T-helper 2 cell treated with Interferon-gamma antibody and Interleukin-4, amounts not matched to agents 5 μg/mL and 100 μg/mL, for 36 hours (primary cell): ENCODE measurements at regions not wholly inside any gene's neighbourhood (a gene's known extent, or its start where the extent isn't known, plus 50 kb on each side); places are given as distances from the start of the nearest gene placed in this dataset.

Source experiments
- DNase-seq: peaks from one replicate; pipeline ENCODE4 v3.0.0; 2021; ENCODE audit warnings: low spot score
- H3K27ac Mint-ChIP-seq: one replicate; pipeline ENCODE4 v1.8.0; 2021; ENCODE audit warnings: mild to moderate bottlenecking, mixed read lengths
- H3K27me3 Mint-ChIP-seq: one replicate; pipeline ENCODE4 v1.8.0; 2021; ENCODE audit warnings: low read depth, mixed read lengths
- H3K36me3 Mint-ChIP-seq: one replicate; pipeline ENCODE4 v1.8.0; 2021; ENCODE audit warnings: low read depth, mixed read lengths
- H3K4me1 Mint-ChIP-seq: one replicate; pipeline ENCODE4 v1.8.0; 2021; ENCODE audit warnings: low read depth, mixed read lengths
- H3K4me3 Mint-ChIP-seq: one replicate; pipeline ENCODE4 v1.8.0; 2022; ENCODE audit warnings: mild to moderate bottlenecking, moderate library complexity, mixed read lengths
- H3K9me3 Mint-ChIP-seq: one replicate; pipeline ENCODE4 v1.8.0; 2021; ENCODE audit warnings: mixed read lengths

- Mint-ChIP-seq H3K4me1 (no peaks in the 10 kb centered on the region), H3K27me3 (no peaks in the 10 kb centered on the region), H3K36me3 (no peaks in the 10 kb centered on the region), H3K9me3 (peaks cover 4% of the 10 kb centered on the region), H3K27ac (no peak overlapping the region), H3K4me3 (no peak overlapping the region)
- DNase-seq, result no peak
These were observed 170.6 kb downstream of the CCDC59 start for GRCh38 chr12:82187595-82187994.

- no peak for DNase-seq
- Mint-ChIP-seq H3K27me3 (no peaks in the 10 kb centered on the region), H3K4me3 (no peak overlapping the region), H3K9me3 (peaks cover 4% of the 10 kb centered on the region), H3K36me3 (no peaks in the 10 kb centered on the region), H3K27ac (no peak overlapping the region), H3K4me1 (no peaks in the 10 kb centered on the region)
These were observed 171.2 kb downstream of the CCDC59 start for GRCh38 chr12:82187011-82187410.

GRCh38 chr12:82186282-82186681, 171.9 kb downstream of the CCDC59 start:
- H3K27ac Mint-ChIP-seq, result no peak overlapping the region
- H3K4me1 Mint-ChIP-seq, result no peaks in the 10 kb centered on the region
- no peak for DNase-seq
- H3K27me3 Mint-ChIP-seq, result no peaks in the 10 kb centered on the region
- no peak overlapping the region for H3K4me3 Mint-ChIP-seq
- H3K9me3 Mint-ChIP-seq, result peaks cover 4% of the 10 kb centered on the region
- H3K36me3 Mint-ChIP-seq, result no peaks in the 10 kb centered on the region

- H3K27ac Mint-ChIP-seq, result no peak overlapping the region
- no peaks in the 10 kb centered on the region for H3K27me3 Mint-ChIP-seq
- no peak for DNase-seq
- H3K4me1 Mint-ChIP-seq, result no peaks in the 10 kb centered on the region
- H3K9me3 Mint-ChIP-seq, result peaks cover 4% of the 10 kb centered on the region
- no peaks in the 10 kb centered on the region for H3K36me3 Mint-ChIP-seq
- no peak overlapping the region for H3K4me3 Mint-ChIP-seq
These were observed 173.3 kb downstream of the CCDC59 start for GRCh38 chr12:82184844-82185243.

- no peaks in the 10 kb centered on the region for H3K27me3 Mint-ChIP-seq
- H3K4me3 Mint-ChIP-seq, result no peak overlapping the region
- H3K4me1 Mint-ChIP-seq, result no peaks in the 10 kb centered on the region
- no peak overlapping the region for H3K27ac Mint-ChIP-seq
- DNase-seq, result no peak
- H3K9me3 Mint-ChIP-seq, result peaks cover under 1% of the 10 kb centered on the region
- H3K36me3 Mint-ChIP-seq, result no peaks in the 10 kb centered on the region
These were observed 175.5 kb downstream of the CCDC59 start for GRCh38 chr12:82182601-82183190.

GRCh38 chr12:82176761-82177490, 181.3 kb downstream of the CCDC59 start:
- H3K4me3 Mint-ChIP-seq, result no peak overlapping the region
- no peaks in the 10 kb centered on the region for H3K9me3 Mint-ChIP-seq
- H3K4me1 Mint-ChIP-seq, result no peaks in the 10 kb centered on the region
- no peak for DNase-seq
- H3K27me3 Mint-ChIP-seq, result no peaks in the 10 kb centered on the region
- no peak overlapping the region for H3K27ac Mint-ChIP-seq
- H3K36me3 Mint-ChIP-seq, result no peaks in the 10 kb centered on the region

- no peak for DNase-seq
- Mint-ChIP-seq H3K36me3 (no peaks in the 10 kb centered on the region), H3K9me3 (no peaks in the 10 kb centered on the region), H3K27ac (no peak overlapping the region), H3K4me1 (no peaks in the 10 kb centered on the region), H3K4me3 (no peak overlapping the region), H3K27me3 (no peaks in the 10 kb centered on the region)
These were observed 182.2 kb downstream of the CCDC59 start for GRCh38 chr12:82176026-82176425.

GRCh38 chr12:82174936-82175335, 183.3 kb downstream of the CCDC59 start:
- H3K27me3 Mint-ChIP-seq, result no peaks in the 10 kb centered on the region
- no peaks in the 10 kb centered on the region for H3K4me1 Mint-ChIP-seq
- no peak overlapping the region for H3K27ac Mint-ChIP-seq
- H3K4me3 Mint-ChIP-seq, result no peak overlapping the region
- DNase-seq, result no peak
- no peaks in the 10 kb centered on the region for H3K9me3 Mint-ChIP-seq
- H3K36me3 Mint-ChIP-seq, result no peaks in the 10 kb centered on the region

GRCh38 chr12:82174383-82174782, 183.8 kb downstream of the CCDC59 start:
- DNase-seq, result no peak
- Mint-ChIP-seq H3K27ac (no peak overlapping the region), H3K4me3 (no peak overlapping the region), H3K9me3 (no peaks in the 10 kb centered on the region), H3K27me3 (no peaks in the 10 kb centered on the region), H3K36me3 (no peaks in the 10 kb centered on the region), H3K4me1 (no peaks in the 10 kb centered on the region)

- Mint-ChIP-seq H3K9me3 (no peaks in the 10 kb centered on the region), H3K27ac (no peak overlapping the region), H3K36me3 (no peaks in the 10 kb centered on the region), H3K4me3 (no peak overlapping the region), H3K4me1 (no peaks in the 10 kb centered on the region), H3K27me3 (no peaks in the 10 kb centered on the region)
- no peak for DNase-seq
These were observed 209.1 kb downstream of the CCDC59 start for GRCh38 chr12:82149045-82149444.

GRCh38 chr12:82146740-82147139, 211.4 kb downstream of the CCDC59 start:
- Mint-ChIP-seq H3K27me3 (no peaks in the 10 kb centered on the region), H3K4me1 (no peaks in the 10 kb centered on the region), H3K36me3 (no peaks in the 10 kb centered on the region), H3K9me3 (no peaks in the 10 kb centered on the region), H3K4me3 (no peak overlapping the region), H3K27ac (no peak overlapping the region)
- no peak for DNase-seq

GRCh38 chr12:82144505-82144904, 213.7 kb downstream of the CCDC59 start:
- no peak for DNase-seq
- no peak overlapping the region for H3K27ac Mint-ChIP-seq
- H3K4me1 Mint-ChIP-seq, result no peaks in the 10 kb centered on the region
- no peaks in the 10 kb centered on the region for H3K27me3 Mint-ChIP-seq
- H3K4me3 Mint-ChIP-seq, result no peak overlapping the region
- H3K9me3 Mint-ChIP-seq, result no peaks in the 10 kb centered on the region
- H3K36me3 Mint-ChIP-seq, result no peaks in the 10 kb centered on the region

GRCh38 chr12:82132390-82132789, 225.8 kb downstream of the CCDC59 start:
- no peaks in the 10 kb centered on the region for H3K4me1 Mint-ChIP-seq
- no peak overlapping the region for H3K4me3 Mint-ChIP-seq
- H3K9me3 Mint-ChIP-seq, result no peaks in the 10 kb centered on the region
- H3K27me3 Mint-ChIP-seq, result no peaks in the 10 kb centered on the region
- DNase-seq, result no peak
- H3K36me3 Mint-ChIP-seq, result no peaks in the 10 kb centered on the region
- H3K27ac Mint-ChIP-seq, result no peak overlapping the region

GRCh38 chr12:82130762-82131161, 227.4 kb downstream of the CCDC59 start:
- no peak for DNase-seq

More at GRCh38 chr12:82130762-82131161, 227.4 kb downstream of the CCDC59 start:
- Mint-ChIP-seq H3K4me3 (no peak overlapping the region), H3K36me3 (no peaks in the 10 kb centered on the region), H3K27ac (no peak overlapping the region), H3K4me1 (no peaks in the 10 kb centered on the region), H3K9me3 (no peaks in the 10 kb centered on the region), H3K27me3 (no peaks in the 10 kb centered on the region)
